Astrocyte of the hippocampus (primary cell): ENCODE measurements at regions not wholly inside any gene's neighbourhood (a gene's known extent, or its start where the extent isn't known, plus 50 kb on each side); places are given as distances from the start of the nearest gene placed in this dataset.
"Not testable (repeated sequence)": the region's sequence is repeated elsewhere in the genome, so short reads cannot be mapped to it uniquely, and the experiment has no call there.

Experiments
- DNase-seq: peaks from one replicate; pipeline ENCODE4 v3.0.0; 2011; ENCODE audit warnings: low read depth, low spot score

GRCh38 chr3:195669310-195669709 is 51.5 kb upstream of the MUC20 start:
- not testable (repeated sequence) for DNase-seq

- DNase-seq = not testable (repeated sequence)
These were observed 52.5 kb upstream of the MUC20 start for GRCh38 chr3:195668131-195668766.

GRCh38 chr3:195665311-195665710 is 55.5 kb upstream of the MUC20 start:
- not testable (repeated sequence) for DNase-seq

- DNase-seq = not testable (repeated sequence)
These were observed 56.6 kb upstream of the MUC20 start for GRCh38 chr3:195664131-195664530.

- not testable (repeated sequence) for DNase-seq
These were observed 61.6 kb upstream of the MUC20 start for GRCh38 chr3:195659136-195659533.

GRCh38 chr3:195658381-195659135 is 62.2 kb upstream of the MUC20 start:
- DNase-seq = not testable (repeated sequence)

- DNase-seq = peak; percentile 93
These were observed 63.1 kb upstream of the MUC20 start for GRCh38 chr3:195657475-195658372.

- DNase-seq = not testable (repeated sequence)
These were observed 64.7 kb upstream of the MUC20 start for GRCh38 chr3:195656091-195656490.

- DNase-seq = not testable (repeated sequence)
These were observed 66.0 kb upstream of the MUC20 start for GRCh38 chr3:195654746-195655145.

GRCh38 chr3:195654138-195654537 is 66.6 kb upstream of the MUC20 start:
- not testable (repeated sequence) for DNase-seq

GRCh38 chr3:195653641-195654040 is 67.1 kb upstream of the MUC20 start:
- DNase-seq = peak; percentile 41

- DNase-seq = not testable (repeated sequence)
These were observed 64.4 kb upstream of the APOD start for GRCh38 chr3:195647912-195648702.

- not testable (repeated sequence) for DNase-seq
These were observed 62.1 kb upstream of the APOD start for GRCh38 chr3:195645872-195646271.

GRCh38 chr3:195643245-195643644 is 59.5 kb upstream of the APOD start:
- DNase-seq = not testable (repeated sequence)

- DNase-seq = not testable (repeated sequence)
These were observed 58.6 kb upstream of the APOD start for GRCh38 chr3:195642311-195642710.

- not testable (repeated sequence) for DNase-seq
These were observed 54.7 kb upstream of the APOD start for GRCh38 chr3:195638456-195638855.

- DNase-seq = not testable (repeated sequence)
These were observed 53.9 kb upstream of the APOD start for GRCh38 chr3:195637473-195638233.

GRCh38 chr3:195637011-195637410 is 53.3 kb upstream of the APOD start:
- DNase-seq = not testable (repeated sequence)

- DNase-seq = not testable (repeated sequence)
These were observed 52.4 kb upstream of the APOD start for GRCh38 chr3:195635898-195636685.
